GM21423 (cell line): ENCODE measurements at regions not wholly inside any gene's neighbourhood (a gene's known extent, or its start where the extent isn't known, plus 50 kb on each side); places are given as distances from the start of the nearest gene placed in this dataset.

Experiments used
- ATAC-seq: cut with Tn5 transposase; IDR thresholded peaks from one replicate; pipeline ENCODE4 v1.9.1; 2021; ENCODE audit warnings: mild to moderate bottlenecking, moderate library complexity; ENCODE audit not compliant: unreplicated experiment

- no peak for ATAC-seq
These were observed 168.7 kb upstream of the ITGB1 start for GRCh38 chr10:33126742-33127141.

DNA sequence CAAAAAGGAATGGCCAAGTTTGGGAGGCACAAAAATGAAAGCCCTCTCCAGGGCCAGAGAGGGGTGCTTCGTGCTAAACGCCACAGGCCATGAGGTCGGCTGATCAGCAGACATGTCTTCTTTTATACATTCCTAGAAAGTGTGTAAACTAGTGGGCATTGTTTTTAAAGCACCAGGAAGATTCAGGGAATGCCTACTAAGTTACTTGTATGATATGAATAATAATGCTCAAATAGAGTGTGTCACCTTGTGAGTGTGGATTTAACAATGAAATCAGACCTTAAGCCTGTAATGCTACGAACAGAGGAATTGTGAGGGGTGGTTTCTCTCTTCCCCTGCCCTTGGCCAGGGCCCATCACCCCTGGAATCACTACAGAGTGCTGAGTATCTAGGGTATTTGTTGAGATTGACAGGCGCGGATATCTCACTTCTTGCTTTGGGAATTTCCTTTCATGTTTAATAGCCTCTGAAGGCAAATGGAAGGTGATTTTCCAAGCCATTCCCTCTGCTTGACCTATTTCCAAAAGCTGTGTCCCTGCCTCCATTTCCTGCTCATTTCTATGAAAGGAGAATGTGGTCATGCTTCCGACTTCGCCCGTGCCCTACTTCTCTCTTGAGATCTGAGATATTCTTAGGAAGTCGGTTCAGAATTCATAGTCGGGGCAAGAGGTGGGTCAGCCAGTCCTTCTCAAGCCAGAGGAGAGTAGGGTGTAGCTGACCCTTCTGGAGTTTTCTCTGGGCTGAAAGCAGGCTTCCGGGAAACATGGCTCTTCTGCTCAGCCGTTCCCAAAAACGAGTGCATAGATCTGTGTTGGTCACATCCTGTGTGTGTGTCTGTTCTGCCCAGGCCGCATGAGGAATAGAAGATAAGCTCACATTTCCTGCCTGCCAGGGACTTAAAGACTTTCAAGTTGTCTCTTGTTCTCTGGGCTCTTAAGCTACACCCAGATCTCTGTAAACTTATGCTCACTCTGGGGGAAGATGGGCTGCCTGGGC, 167.8 kb upstream of the ITGB1 start:
- peak; percentile 49 for ATAC-seq

GRCh38 chr10:33125111-33125510, 167.1 kb upstream of the ITGB1 start:
- ATAC-seq: no peak

DNA sequence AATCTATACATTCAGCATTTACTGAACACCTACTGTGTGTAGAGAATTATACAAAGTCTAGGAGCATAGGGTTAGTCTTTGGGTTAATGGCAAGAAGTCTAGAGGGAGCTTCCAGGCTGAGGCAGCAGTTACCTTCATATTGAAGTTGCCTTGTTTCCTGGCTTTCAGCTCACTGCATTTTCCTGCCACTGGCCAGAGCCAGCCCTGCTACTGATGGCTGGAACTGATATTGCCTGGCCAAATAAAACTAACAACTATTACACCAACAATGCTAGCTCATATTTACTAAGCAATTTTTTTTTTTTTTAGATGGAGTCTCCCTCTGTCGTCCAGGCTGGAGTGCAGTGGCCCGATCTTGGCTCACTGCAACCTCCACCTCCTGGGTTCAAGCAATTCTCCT, 165.7 kb upstream of the ITGB1 start:
- ATAC-seq: no peak

DNA sequence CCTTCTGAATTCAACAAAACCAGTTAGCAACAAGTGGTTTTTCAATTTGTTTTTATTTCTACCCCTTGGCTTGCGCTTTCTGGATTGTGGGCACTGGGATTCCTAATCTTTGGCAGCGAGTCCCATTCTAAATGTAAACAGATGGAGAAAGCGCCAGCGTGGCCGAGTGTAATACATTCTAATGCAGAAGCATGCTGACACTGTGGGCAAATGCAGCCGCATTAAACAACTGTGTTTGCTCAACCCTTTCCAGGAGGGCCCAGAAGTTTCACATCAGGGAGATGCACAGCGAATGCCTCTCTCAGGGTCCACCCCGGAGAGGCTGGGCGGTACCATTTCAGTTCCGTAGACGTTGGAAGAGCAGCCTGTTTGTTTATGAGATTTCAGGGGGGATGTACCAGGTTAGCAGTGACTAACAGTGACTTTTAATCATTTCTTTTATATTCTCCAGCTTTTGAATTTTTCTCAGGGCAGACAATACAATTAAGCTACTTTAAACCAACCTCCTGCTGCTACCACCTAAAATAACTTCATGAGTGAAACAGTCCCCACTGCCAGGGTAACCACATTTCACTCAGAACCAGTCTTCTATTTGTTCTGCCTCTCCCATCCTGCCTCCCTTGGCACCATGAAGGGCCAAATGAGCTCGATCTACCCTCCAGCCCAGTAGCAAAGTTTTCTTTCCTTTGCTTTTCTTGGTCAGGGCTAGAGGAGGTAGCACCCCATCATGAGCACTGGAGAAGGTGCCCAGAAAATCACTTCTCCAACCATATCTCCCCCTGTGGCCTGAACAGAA, 164.2 kb upstream of the ITGB1 start:
- ATAC-seq: no peak

- ATAC-seq: no peak
These were observed 162.7 kb upstream of the ITGB1 start for GRCh38 chr10:33120700-33121099.

- no peak for ATAC-seq
These were observed 162.2 kb upstream of the ITGB1 start for GRCh38 chr10:33120275-33120674.

DNA sequence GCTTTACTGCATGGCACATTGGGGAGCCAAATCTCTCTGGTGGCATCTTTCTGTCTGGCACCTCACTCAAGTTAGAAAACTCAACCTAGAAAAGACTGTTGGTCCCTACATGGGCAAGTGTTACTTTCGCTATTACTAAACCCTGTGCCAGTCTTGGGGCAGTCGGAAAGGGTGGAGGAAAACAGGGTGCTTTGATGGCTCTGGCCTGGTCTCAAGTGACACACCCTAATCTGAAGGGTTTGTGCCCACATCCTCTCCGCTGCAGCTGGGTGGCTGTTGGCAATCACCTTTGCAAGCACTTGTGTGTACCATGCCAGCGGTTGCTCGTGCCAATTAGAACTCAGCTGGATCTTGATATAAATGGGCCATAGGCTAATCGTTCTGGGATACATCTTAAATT, 159.8 kb upstream of the ITGB1 start:
- no peak for ATAC-seq

GRCh38 chr10:33117230-33117629, 159.2 kb upstream of the ITGB1 start:
- no peak for ATAC-seq

GRCh38 chr10:33115738-33116719, 158.0 kb upstream of the ITGB1 start:
- ATAC-seq: no peak

DNA sequence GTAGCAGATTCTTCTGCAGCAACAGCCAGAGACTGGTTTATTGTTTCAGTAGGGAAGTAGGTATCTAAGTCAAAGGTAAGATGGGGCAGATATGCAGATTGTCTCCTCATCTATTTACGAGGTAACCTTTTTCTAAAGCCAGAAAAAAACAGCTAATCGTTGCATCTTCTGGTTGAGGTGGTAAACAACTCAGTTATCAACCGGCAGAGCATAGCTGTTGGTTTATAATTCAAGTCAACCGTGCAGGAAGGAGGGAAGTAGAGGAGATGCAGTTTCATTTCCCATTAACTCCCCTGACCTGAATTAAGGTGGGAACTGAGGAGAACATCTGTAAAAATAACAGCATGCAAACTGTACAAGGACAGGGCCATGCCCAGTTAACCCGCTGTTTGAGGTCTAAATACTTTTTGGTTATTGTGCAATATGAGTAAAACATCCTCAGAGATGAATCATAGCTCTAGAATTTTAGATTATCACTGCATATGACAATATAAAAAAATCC, 156.5 kb upstream of the ITGB1 start:
- no peak for ATAC-seq

DNA sequence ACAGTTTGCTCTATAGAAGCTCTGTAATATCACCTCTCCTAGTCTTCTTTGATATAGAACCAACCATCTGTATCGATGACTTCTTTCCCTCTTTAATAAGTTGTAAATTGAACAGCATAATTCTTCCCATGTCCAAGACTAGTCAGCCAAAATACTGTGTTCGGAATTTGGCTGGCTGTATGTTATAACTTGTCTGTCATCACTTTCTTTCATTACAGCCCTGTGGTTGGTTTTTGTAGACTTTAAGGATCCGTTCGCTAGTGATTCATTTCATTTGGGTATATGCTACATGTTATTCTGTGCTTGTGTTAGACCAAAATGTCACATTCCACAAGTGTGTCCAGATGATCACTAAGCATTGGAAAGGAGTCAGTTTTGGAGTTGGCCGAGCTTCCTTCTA, 155.4 kb upstream of the ITGB1 start:
- no peak for ATAC-seq

- ATAC-seq: no peak
These were observed 154.9 kb upstream of the ITGB1 start for GRCh38 chr10:33112831-33113455.

DNA sequence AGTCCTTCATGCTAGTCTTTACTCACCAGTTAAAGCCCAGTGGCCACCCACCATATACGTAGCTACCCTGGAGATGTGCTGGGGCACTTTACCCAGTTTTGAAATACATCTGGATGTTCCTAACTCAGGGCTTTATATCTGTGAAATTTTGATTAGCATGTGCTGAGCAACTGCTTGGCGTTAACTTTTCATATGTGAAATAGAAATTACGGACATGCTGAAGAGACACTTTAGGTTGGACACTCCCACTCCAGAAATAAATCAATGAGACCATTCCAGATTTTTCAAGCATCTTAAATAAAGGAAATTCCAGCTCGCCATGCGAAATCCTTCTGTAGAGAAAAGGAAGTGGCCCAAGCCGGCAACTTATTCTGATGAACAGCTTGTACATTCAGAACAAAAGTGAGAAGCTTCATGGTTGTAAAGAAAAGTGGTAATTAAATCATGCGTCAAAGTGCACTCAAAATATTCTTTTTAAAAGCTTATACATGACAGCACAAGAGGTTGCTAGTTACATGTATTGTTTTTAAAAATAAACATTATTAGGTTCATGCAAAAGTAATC, 153.5 kb upstream of the ITGB1 start:
- ATAC-seq: no peak

DNA sequence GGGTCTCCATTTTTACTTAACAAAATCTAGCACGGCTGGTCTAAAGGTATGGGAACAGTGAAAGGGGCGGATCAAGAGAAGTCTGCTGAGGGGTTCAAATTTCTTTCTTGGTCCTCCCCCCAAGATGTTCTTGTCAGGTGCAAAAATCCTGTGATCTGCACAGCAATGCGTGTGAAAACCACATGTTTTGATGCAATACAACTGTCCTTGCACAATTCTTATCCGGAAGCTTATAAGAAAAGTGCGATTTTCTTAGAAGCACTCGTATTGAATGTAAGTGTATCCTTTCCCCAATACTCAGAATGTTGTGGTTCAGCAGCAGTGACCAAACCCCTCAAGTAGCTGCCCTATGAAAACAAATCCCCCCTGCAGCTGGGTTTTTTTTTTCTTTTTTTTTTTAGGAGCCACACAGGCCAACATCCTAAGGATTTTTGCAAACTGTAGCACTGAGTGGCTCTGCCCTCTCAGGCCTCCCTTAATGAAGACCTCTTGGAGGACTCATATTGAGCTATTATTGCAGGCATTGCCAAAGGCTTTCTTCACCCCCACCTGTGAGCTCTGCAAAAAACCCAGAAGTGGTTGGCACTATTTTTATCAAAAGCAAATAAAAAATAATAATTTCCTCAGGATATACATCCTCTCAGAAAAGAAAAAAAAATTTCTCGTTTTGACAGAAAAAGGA, 151.9 kb upstream of the ITGB1 start:
- ATAC-seq: no peak

GRCh38 chr10:33109384-33109783, 151.4 kb upstream of the ITGB1 start:
- ATAC-seq: no peak

GRCh38 chr10:33107953-33108352, 149.9 kb upstream of the ITGB1 start:
- no peak for ATAC-seq

DNA sequence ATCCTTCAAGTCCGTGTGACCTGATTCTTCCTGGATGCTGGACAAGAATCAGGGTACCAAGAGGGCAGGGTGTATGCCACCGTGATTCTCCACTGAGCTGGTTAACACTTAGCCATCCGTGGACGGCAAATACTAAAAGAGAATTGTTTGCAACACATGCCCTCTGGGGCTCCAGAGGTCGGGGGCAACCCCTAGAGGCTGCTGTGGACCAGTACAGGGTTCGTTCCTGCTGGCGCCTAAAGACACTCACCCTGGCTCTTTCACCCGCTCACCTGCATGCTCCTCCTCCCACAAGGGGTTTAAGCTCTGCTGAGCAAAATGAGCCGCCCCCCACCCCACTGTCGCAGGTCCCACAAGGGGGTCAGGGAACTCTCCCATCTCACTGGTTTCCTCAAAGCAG, 148.7 kb upstream of the ITGB1 start:
- ATAC-seq: no peak

GRCh38 chr10:33103863-33104379, 145.9 kb upstream of the ITGB1 start:
- ATAC-seq: no peak
